ENCODE measurements at regions not wholly inside any gene's neighbourhood (a gene's known extent, or its start where the extent isn't known, plus 50 kb on each side); places are given as distances from the start of the nearest gene placed in this dataset.

GRCh38 chr14:26123459-26123858, 474.4 kb downstream of the NOVA1 start:
- no peak for DNase-seq

GRCh38 chr14:26121181-26121580, 476.7 kb downstream of the NOVA1 start:
- DNase-seq: no peak

GRCh38 chr14:26113911-26114640, 483.8 kb downstream of the NOVA1 start:
- DNase-seq: no peak

- no peak for DNase-seq
Observed at GRCh38 chr14:26104717-26105116, 493.1 kb downstream of the NOVA1 start.

GRCh38 chr14:26097852-26098251, 500.0 kb downstream of the NOVA1 start:
- no peak for DNase-seq

GRCh38 chr14:26088275-26088674, 509.6 kb downstream of the NOVA1 start:
- DNase-seq: no peak

GRCh38 chr14:26081043-26081442, 516.8 kb downstream of the NOVA1 start:
- DNase-seq: no peak

GRCh38 chr14:26078561-26078960, 519.3 kb downstream of the NOVA1 start:
- no peak for DNase-seq

GRCh38 chr14:26074892-26075291, 522.9 kb downstream of the NOVA1 start:
- no peak for DNase-seq

GRCh38 chr14:26070443-26070842, 527.4 kb downstream of the NOVA1 start:
- no peak for DNase-seq

GRCh38 chr14:26067786-26068459, 529.9 kb downstream of the NOVA1 start:
- no peak for DNase-seq

- no peak for DNase-seq
Observed at GRCh38 chr14:26067341-26067740, 530.5 kb downstream of the NOVA1 start.

- no peak for DNase-seq
Observed at GRCh38 chr14:26056036-26056616, 541.7 kb downstream of the NOVA1 start.

- no peak for DNase-seq
Observed at GRCh38 chr14:26032348-26032747, 565.5 kb downstream of the NOVA1 start.

- DNase-seq: no peak
Observed at GRCh38 chr14:26026384-26026783, 571.4 kb downstream of the NOVA1 start.

- DNase-seq: no peak
Observed at GRCh38 chr14:26023967-26024366, 573.9 kb downstream of the NOVA1 start.

- DNase-seq: no peak
Observed at GRCh38 chr14:26021759-26022158, 576.1 kb downstream of the NOVA1 start.

GRCh38 chr14:26017270-26017669, 580.6 kb downstream of the NOVA1 start:
- DNase-seq: no peak

GRCh38 chr14:26008290-26008689, 589.5 kb downstream of the NOVA1 start:
- DNase-seq: no peak

- DNase-seq: no peak
Observed at GRCh38 chr14:26004342-26004741, 593.5 kb downstream of the NOVA1 start.

- no peak for DNase-seq
Observed at GRCh38 chr14:25993830-25994229, 604.0 kb downstream of the NOVA1 start.

- DNase-seq: no peak
Observed at GRCh38 chr14:25988536-25988935, 609.3 kb downstream of the NOVA1 start.

GRCh38 chr14:25955772-25956171, 642.1 kb downstream of the NOVA1 start:
- no peak for DNase-seq

- peak; percentile 61 for DNase-seq
Observed at GRCh38 chr14:25953532-25954139, 644.2 kb downstream of the NOVA1 start.
